ENCODE measurements at regions not wholly inside any gene's neighbourhood (a gene's known extent, or its start where the extent isn't known, plus 50 kb on each side); places are given as distances from the start of the nearest gene placed in this dataset.
A peak's percentile ranks its signal among the peaks of the same experiment; 100 is the strongest.

DNA sequence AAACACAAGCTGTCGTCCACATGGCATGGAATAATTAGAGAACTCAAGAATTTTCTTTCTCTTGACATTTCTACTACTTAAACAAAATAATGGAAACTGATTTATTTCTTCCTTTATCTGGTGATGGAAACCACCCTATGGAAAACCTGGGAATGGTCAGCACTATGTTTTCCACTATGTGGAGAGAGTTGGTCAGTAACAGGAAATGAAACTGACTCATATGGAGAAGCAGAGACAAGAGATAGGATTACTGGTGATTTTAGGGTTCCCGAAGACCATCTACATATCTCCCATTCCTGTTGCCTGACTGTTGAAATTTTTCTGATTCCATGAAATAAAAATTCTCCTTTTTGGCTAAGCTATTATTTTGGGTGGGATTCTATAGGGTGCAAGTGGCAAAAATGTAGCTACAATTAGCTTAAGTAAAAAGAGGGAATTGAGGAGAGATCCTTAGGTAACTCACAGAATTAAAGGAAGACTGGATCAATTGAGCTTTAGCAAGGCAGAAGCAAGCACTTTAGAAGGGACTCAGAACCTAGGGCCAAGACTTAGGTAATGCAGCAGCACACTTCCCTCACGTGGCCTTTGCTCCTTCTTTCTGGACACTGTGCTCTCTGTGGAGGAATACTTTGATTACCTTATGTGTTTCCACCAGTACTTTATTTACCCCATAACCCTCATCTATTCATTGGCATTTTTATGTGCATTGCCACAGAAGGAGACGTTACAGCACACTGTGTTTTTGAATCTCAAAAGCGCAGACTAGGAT, 89.6 kb downstream of the LEPR start:
- Histone ChIP-seq H3K36me3 (ENCODE audit: insufficient read depth, low read depth, low read length) (no peaks in the 10 kb centered on the region), H3K27ac (ENCODE audit: low read length) (no peak overlapping the region), H3K4me1 (ENCODE audit: insufficient read depth, low read length) (no peaks in the 10 kb centered on the region; the same call in 1 of the 2 replicates), H3K9ac (ENCODE audit: low read depth, low read length) (no peak overlapping the region), H3K27me3 (ENCODE audit: insufficient read depth, low read length) (no peaks in the 10 kb centered on the region), H3K4me3 (ENCODE audit: low read length) (no peak overlapping the region), H3K9me3 (ENCODE audit: insufficient read depth, low read depth, low read length) (no peaks in the 10 kb centered on the region)

DNA sequence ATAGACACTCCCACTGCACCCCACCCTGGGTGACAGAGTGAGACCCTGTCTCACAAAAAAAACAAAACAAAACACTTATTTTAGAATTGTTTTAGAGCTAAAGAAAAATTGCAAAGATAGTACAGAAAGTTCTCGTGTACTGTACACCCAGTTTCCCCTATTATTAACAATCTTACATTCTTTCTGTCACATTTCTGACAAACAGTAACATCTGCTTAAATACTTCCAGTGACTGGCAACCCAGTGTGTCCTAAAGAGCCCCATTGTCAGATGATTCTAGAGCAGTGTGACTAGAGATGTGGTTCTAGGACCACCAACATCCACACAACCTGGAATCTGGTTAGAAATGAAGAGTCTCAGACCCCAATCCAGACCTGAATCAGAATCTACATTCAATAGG, 90.5 kb downstream of the LEPR start:
- Histone ChIP-seq H3K9me3 (ENCODE audit: insufficient read depth, low read depth, low read length) (no peaks in the 10 kb centered on the region), H3K9ac (ENCODE audit: low read depth, low read length) (no peak overlapping the region), H3K4me3 (ENCODE audit: low read length) (no peak overlapping the region), H3K4me1 (ENCODE audit: insufficient read depth, low read length) (no peaks in the 10 kb centered on the region; the same call in 1 of the 2 replicates), H3K36me3 (ENCODE audit: insufficient read depth, low read depth, low read length) (no peaks in the 10 kb centered on the region), H3K27me3 (ENCODE audit: insufficient read depth, low read length) (no peaks in the 10 kb centered on the region), H3K27ac (ENCODE audit: low read length) (no peak overlapping the region)

DNA sequence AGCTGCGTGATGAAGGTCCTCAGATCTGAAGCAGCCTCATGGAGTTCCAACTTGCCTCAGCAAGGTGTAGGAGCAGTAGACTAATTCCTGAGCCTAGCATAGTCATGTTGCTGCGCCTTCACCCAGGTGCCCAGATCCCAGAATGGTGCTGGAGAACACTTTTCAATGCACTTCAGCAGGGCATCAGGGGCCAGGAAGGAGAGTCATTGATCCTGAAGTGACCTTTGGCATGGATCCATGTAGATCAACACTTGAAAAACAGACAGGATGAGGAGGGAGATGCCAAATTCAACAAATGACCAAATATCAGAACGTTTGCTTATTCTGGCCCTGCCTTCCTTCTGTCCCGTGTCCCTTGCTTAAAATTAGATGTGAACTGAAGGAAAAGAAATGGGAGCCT, 91.9 kb downstream of the LEPR start:
- Histone ChIP-seq H3K4me1 (ENCODE audit: insufficient read depth, low read length) (no peaks in the 10 kb centered on the region; the same call in 1 of the 2 replicates), H3K9me3 (ENCODE audit: insufficient read depth, low read depth, low read length) (no peaks in the 10 kb centered on the region), H3K27ac (ENCODE audit: low read length) (no peak overlapping the region), H3K4me3 (ENCODE audit: low read length) (no peak overlapping the region), H3K36me3 (ENCODE audit: insufficient read depth, low read depth, low read length) (no peaks in the 10 kb centered on the region), H3K27me3 (ENCODE audit: insufficient read depth, low read length) (no peaks in the 10 kb centered on the region), H3K9ac (ENCODE audit: low read depth, low read length) (no peak overlapping the region)

DNA sequence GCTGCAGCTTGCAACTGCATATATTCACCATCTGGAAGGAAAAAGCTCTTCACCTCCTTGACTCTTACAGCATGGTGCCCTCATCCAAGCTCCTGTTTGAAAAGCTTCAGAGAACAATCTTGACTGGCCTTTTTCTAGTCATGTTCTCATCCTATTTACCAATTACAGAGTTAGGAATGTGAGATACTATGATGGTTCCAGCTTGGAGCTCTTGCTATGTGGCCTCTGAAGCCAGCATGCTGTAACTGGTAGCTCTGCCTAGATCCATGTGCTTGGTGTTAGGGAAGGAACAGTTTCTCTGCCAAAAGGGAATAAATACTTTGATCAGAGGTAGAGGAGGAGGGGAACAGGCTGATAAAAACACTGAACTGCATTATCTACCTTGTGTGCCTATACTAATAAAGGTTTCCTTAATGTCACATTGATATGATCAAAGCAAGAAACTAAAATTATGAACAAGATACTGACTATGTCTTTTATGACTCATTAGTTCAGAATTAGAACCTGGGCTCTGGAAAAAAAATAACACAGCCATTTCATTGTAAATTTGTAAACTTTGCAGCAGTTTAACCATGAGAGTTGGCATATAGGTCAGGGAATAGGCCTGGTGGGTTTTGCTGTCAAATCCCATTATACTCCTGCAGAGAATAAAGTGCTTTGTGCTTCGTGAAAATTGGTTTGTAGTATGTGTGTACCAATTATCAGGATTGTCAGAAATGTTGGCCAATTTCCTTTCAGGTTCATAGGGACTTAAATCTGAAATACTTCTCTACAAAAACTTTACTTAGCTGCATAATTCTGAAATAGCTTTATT, 92.7 kb downstream of the LEPR start:
- Histone ChIP-seq H3K36me3 (ENCODE audit: insufficient read depth, low read depth, low read length) (no peaks in the 10 kb centered on the region), H3K4me3 (ENCODE audit: low read length) (no peak overlapping the region), H3K9me3 (ENCODE audit: insufficient read depth, low read depth, low read length) (no peaks in the 10 kb centered on the region), H3K27ac (ENCODE audit: low read length) (no peak overlapping the region), H3K27me3 (ENCODE audit: insufficient read depth, low read length) (no peaks in the 10 kb centered on the region), H3K4me1 (ENCODE audit: insufficient read depth, low read length) (no peaks in the 10 kb centered on the region; the same call in 1 of the 2 replicates), H3K9ac (ENCODE audit: low read depth, low read length) (no peak overlapping the region)

DNA sequence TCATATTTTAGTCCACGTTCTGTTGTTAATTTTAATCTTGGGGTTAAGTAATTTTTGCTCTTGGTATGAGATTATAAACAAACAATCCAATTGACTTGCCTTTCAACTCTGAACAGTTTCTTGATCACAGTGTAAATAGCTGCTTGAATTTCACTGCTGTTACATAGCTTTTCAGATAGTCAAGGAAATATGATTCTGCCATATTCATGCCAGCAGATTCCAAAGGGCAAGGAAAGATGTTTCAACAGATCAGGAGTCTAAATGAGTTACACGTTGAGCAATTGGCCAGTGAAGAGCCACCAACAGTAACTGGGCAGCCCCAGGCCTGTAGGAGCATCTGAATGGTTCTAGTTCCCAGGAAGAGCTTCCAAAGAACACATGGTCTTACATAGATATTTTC, 93.6 kb downstream of the LEPR start:
- no peaks in the 10 kb centered on the region for H3K36me3 ChIP-seq (ENCODE audit: insufficient read depth, low read depth, low read length)
- no peaks in the 10 kb centered on the region for H3K27me3 ChIP-seq (ENCODE audit: insufficient read depth, low read length)
- H3K9me3 ChIP-seq (ENCODE audit: insufficient read depth, low read depth, low read length) = no peaks in the 10 kb centered on the region
- no peak overlapping the region for H3K9ac ChIP-seq (ENCODE audit: low read depth, low read length)
- no peak overlapping the region for H3K4me3 ChIP-seq (ENCODE audit: low read length)
- H3K4me1 ChIP-seq (ENCODE audit: insufficient read depth, low read length) = no peaks in the 10 kb centered on the region; the same call in 1 of the 2 replicates
- H3K27ac ChIP-seq (ENCODE audit: low read length) = no peak overlapping the region

DNA sequence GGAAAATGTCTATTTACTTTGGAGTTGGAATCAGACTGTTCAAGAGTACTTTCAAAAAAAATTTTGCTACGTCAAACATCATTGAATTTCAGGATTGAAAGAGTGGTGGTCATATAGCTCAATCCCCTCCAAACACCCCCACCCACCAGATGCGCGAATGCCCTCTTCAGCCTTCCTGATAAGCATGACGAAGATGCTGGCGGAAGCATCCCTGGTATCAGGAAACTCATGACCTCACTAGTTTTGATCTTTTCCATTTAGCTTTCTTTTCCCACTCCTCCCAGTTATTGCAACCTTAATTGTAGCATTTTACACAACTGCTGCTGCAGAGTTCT, 104.4 kb downstream of the LEPR start:
- no peaks in the 10 kb centered on the region for H3K4me1 ChIP-seq (ENCODE audit: insufficient read depth, low read length)
- peak overlapping the region; percentile 60; the same call in 1 of the 2 replicates for H3K4me3 ChIP-seq (ENCODE audit: low read length)
- no peak overlapping the region for H3K9ac ChIP-seq (ENCODE audit: low read depth, low read length)
- no peak overlapping the region for H3K27ac ChIP-seq (ENCODE audit: low read length)
- no peaks in the 10 kb centered on the region for H3K36me3 ChIP-seq (ENCODE audit: insufficient read depth, low read depth, low read length)
- H3K27me3 ChIP-seq (ENCODE audit: insufficient read depth, low read length) = peaks cover 49% of the 10 kb centered on the region
- no peaks in the 10 kb centered on the region for H3K9me3 ChIP-seq (ENCODE audit: insufficient read depth, low read depth, low read length)

DNA sequence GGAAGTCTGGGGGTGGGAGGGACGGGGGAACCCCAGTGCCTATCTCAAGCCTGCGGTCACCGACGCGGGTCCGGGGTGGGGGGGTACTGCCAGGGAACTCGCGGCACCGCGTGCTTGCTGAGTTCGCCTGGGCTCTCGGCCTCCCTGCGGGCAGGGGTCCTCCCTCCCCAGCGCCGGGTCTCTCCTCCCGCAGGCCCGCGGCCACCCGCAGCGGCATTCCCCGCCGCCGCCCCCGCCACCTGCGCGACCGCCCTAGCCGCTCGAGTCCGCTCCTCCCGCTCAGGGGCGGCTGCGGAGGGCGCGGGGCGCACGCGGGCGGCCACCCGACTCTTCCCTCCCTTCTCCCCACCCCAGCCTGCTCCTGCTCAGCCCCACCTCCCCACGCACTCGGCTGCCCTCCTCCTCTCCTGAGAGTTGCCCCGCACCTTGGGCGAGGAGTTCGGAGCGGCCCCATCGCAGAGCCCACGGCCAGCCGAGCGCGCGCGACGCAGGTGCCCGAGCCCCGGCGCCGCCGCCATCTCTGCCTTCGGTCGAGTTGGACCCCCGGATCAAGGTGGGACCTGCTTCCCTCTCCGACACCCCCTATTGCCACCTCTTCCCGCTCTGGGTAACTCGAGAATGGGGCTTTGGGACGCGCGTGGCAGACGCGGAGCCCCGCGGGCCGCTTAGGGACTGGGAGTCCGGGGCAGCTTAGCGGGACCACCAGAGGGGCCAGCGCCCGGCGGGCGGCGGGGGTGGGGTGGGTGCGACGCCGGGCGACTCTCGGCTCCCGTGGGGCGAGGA, 105.0 kb downstream of the LEPR start:
- Histone ChIP-seq H3K4me3 (ENCODE audit: low read length) (peak overlapping the region; percentile 60; the same call in 1 of the 2 replicates), H3K9me3 (ENCODE audit: insufficient read depth, low read depth, low read length) (no peaks in the 10 kb centered on the region), H3K9ac (ENCODE audit: low read depth, low read length) (peak overlapping the region; percentile 37; the same call in 1 of the 2 replicates), H3K27me3 (ENCODE audit: insufficient read depth, low read length) (peaks cover 49% of the 10 kb centered on the region), H3K36me3 (ENCODE audit: insufficient read depth, low read depth, low read length) (no peaks in the 10 kb centered on the region), H3K27ac (ENCODE audit: low read length) (no peak overlapping the region), H3K4me1 (ENCODE audit: insufficient read depth, low read length) (no peaks in the 10 kb centered on the region)

DNA sequence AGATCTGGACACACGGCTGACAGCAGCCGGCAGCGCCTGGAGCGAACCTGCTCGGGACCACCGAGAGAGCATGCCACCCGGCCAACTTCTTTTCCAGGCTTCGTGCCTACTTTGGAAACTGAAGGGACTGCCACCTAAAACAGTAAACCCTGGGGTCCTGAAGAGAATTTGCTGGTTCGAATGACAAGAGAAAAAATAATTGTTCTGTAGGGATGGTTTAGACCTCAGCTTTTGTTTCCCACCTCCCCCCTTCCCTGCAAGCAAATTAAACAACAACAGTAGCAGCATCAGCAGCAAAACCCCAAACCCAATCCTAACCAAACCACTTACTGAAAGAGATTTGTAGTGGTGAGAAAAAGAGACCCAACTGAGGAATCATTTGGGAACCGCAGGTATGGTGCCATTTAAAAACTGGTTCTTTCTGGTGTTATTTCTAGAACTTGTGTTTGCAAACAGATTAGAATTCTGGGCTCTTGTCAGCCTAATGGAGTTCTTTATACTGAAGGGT, 105.6 kb downstream of the LEPR start:
- H3K27ac ChIP-seq (ENCODE audit: low read length) = no peak overlapping the region
- peaks cover 49% of the 10 kb centered on the region for H3K27me3 ChIP-seq (ENCODE audit: insufficient read depth, low read length)
- no peaks in the 10 kb centered on the region for H3K9me3 ChIP-seq (ENCODE audit: insufficient read depth, low read depth, low read length)
- H3K9ac ChIP-seq (ENCODE audit: low read depth, low read length) = no peak overlapping the region
- no peaks in the 10 kb centered on the region for H3K4me1 ChIP-seq (ENCODE audit: insufficient read depth, low read length)
- peak overlapping the region; percentile 60 for H3K4me3 ChIP-seq (ENCODE audit: low read length)
- no peaks in the 10 kb centered on the region for H3K36me3 ChIP-seq (ENCODE audit: insufficient read depth, low read depth, low read length)

DNA sequence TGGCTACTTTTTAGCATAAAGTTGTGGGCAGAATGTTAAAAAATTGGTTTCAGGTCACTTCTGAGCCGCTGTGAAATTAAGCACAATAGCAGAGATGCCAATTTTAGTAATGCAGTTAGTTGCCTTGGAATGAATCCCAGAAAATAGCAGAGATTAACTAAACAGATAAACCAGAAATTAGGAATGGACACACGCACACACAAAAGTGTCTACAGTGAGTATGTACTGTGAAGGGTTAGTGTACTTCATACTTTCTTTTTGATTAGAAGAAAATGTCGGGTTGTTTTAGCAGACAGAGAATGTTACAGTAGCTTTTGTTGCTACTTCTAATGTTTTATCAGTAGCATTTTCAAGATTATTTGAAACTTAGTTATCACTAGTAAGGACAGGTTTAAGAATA, 106.7 kb downstream of the LEPR start:
- no peak overlapping the region for H3K27ac ChIP-seq (ENCODE audit: low read length)

DNA sequence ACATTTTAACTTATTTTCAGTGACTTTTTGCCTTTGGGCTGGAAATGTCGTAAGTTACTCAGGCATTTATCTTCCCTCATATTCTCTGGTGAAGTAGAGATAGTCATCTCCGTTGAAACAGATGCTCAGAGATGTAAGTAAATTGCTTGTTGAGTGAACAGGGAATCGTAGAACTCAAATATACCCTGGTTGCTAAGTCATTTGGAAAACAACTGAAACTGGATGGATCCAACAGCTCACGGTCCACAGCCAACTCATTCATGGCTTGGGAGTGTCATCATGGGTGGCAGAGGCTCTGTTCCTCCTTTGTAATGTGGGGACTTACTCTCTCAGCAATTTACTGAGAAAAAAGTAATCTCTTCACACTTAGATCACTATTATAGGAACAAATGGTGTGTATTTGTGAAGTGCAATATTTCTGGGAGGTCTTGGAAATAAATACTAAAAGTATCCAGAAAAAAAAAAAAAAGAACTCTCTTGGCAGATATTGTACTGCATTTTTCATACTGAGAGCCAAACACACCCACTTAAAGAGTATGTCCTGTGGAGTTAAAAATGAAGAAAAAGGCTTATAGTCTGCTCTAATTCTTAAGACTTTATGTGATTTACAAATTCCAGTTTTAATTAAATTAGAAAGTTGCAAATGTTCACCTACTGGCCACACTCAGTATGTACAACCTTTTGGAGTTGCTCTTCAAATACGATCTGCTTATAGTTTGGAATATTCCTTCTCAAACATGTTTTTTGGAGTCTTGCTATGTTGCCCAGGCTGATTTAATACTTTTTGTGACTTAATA, 107.4 kb downstream of the LEPR start:
- Histone ChIP-seq H3K36me3 (ENCODE audit: insufficient read depth, low read depth, low read length) (no peaks in the 10 kb centered on the region), H3K9me3 (ENCODE audit: insufficient read depth, low read depth, low read length) (no peaks in the 10 kb centered on the region; the same call in 1 of the 2 replicates), H3K27me3 (ENCODE audit: insufficient read depth, low read length) (peaks cover 49% of the 10 kb centered on the region), H3K4me1 (ENCODE audit: insufficient read depth, low read length) (no peaks in the 10 kb centered on the region), H3K9ac (ENCODE audit: low read depth, low read length) (no peak overlapping the region), H3K27ac (ENCODE audit: low read length) (no peak overlapping the region), H3K4me3 (ENCODE audit: low read length) (no peak overlapping the region)

More for the DNA sequence above, 106.7 kb downstream of the LEPR start:
- Histone ChIP-seq H3K27me3 (ENCODE audit: insufficient read depth, low read length) (peaks cover 49% of the 10 kb centered on the region), H3K36me3 (ENCODE audit: insufficient read depth, low read depth, low read length) (no peaks in the 10 kb centered on the region), H3K9ac (ENCODE audit: low read depth, low read length) (no peak overlapping the region), H3K4me3 (ENCODE audit: low read length) (no peak overlapping the region), H3K9me3 (ENCODE audit: insufficient read depth, low read depth, low read length) (no peaks in the 10 kb centered on the region), H3K4me1 (ENCODE audit: insufficient read depth, low read length) (no peaks in the 10 kb centered on the region)
